HepG2 (cell line): ENCODE measurements at regions not wholly inside any gene's neighbourhood (a gene's known extent, or its start where the extent isn't known, plus 50 kb on each side); places are given as distances from the start of the nearest gene placed in this dataset.
A peak's percentile ranks its signal among the peaks of the same experiment; 100 is the strongest.

ENCODE experiments used
- E2F2 ChIP-seq: sonication (generic); formaldehyde crosslinking; IDR thresholded peaks from 2 replicates; pipeline ENCODE4 v1.4.0; 2020; ENCODE audit warnings: missing genetic modification reagents, borderline replicate concordance
- KAT2B ChIP-seq: fragments of 150-350 bp; IDR thresholded peaks from 2 replicates; pipeline ENCODE4 v1.6.1; 2014; ENCODE audit warnings: low read depth, low read length, borderline replicate concordance
- NR2F6 ChIP-seq, 2 experiments: IDR thresholded peaks; 2 replicates each; pipeline ENCODE4 v1.6.1; 2016; ENCODE audit warnings: antibody characterized with exemption in 1 of 2, mild to moderate bottlenecking in 1 of 2
- PLSCR1 ChIP-seq: sonication (generic); formaldehyde crosslinking; IDR thresholded peaks from 2 replicates; pipeline ENCODE4 v1.5.0; 2020; ENCODE audit warnings: missing genetic modification reagents, mild to moderate bottlenecking, borderline replicate concordance
- SETDB1 ChIP-seq: sonication (generic); formaldehyde crosslinking; IDR thresholded peaks from 2 replicates; pipeline ENCODE4 v1.5.1; 2020; ENCODE audit warnings: missing genetic modification reagents, mild to moderate bottlenecking, borderline replicate concordance
- SOX5 ChIP-seq: IDR thresholded peaks from 2 replicates; pipeline ENCODE4 v1.6.1; 2016; ENCODE audit warnings: borderline replicate concordance
- TRAFD1 ChIP-seq: sonication (generic); formaldehyde crosslinking; IDR thresholded peaks from 2 replicates; pipeline ENCODE4 v1.5.1; 2020; ENCODE audit warnings: missing genetic modification reagents, mild to moderate bottlenecking, borderline replicate concordance
- ZNF143 ChIP-seq: sonication (generic); formaldehyde crosslinking; IDR thresholded peaks from 2 replicates; pipeline ENCODE4 v1.4.0; 2020; ENCODE audit warnings: missing genetic modification reagents
- ZNF253 ChIP-seq: sonication (generic); formaldehyde crosslinking; IDR thresholded peaks from 2 replicates; pipeline ENCODE4 v1.8.0; 2022; ENCODE audit warnings: mild to moderate bottlenecking, missing genetic modification reagents, borderline replicate concordance
- ZNF407 ChIP-seq: sonication (generic); formaldehyde crosslinking; IDR thresholded peaks from one replicate; pipeline ENCODE4 v1.5.1; 2020; ENCODE audit warnings: mild to moderate bottlenecking, missing genetic modification reagents; ENCODE audit errors: not compliant biosample characterization
- ZNF569 ChIP-seq: sonication (generic); formaldehyde crosslinking; IDR thresholded peaks from 2 replicates; pipeline ENCODE4 v1.5.0; 2020; ENCODE audit warnings: mild to moderate bottlenecking, missing genetic modification reagents, moderate library complexity, borderline replicate concordance
- ZNF576 ChIP-seq: sonication (generic); formaldehyde crosslinking; IDR thresholded peaks from 2 replicates; pipeline ENCODE4 v1.4.0; 2020; ENCODE audit warnings: mild to moderate bottlenecking, missing genetic modification reagents
- ZNF691 ChIP-seq: sonication (generic); formaldehyde crosslinking; IDR thresholded peaks from 2 replicates; pipeline ENCODE4 v1.4.0; 2020; ENCODE audit warnings: missing genetic modification reagents, low read depth, mild to moderate bottlenecking, borderline replicate concordance
- ZNF761 ChIP-seq: sonication (generic); formaldehyde crosslinking; conservative IDR thresholded peaks from 2 replicates; pipeline ENCODE4 v1.4.0; 2020; ENCODE audit warnings: mild to moderate bottlenecking, missing genetic modification reagents

GRCh38 chr13:29923554-29924481 is 73.4 kb upstream of the UBL3 start (continued):
- no peak for TF ChIP-seq PLSCR1 (CRISPR knock-in tag)
- TF ChIP-seq ZNF253 (CRISPR knock-in tag): no peak
- TF ChIP-seq ZNF569 (CRISPR knock-in tag): no peak
- no peak for TF ChIP-seq SETDB1 (CRISPR knock-in tag)
- TF ChIP-seq ZNF407 (CRISPR knock-in tag): no peak
- TF ChIP-seq SOX5 (CRISPR knock-in tag): peak; percentile 93
- TF ChIP-seq ZNF143: peak; percentile 53; the same call in 1 of the 2 replicates
- peak; percentile 83 for TF ChIP-seq ZNF761
- no peak for TF ChIP-seq ZNF576 (CRISPR knock-in tag)
- no peak for TF ChIP-seq NR2F6 (IDR thresholded peaks at IDR 0.05)
- TF ChIP-seq NR2F6 (CRISPR knock-in tag; IDR thresholded peaks at IDR 0.05): peak; percentile 67; the same call in 1 of the 2 replicates
- TF ChIP-seq TRAFD1 (CRISPR knock-in tag): no peak
- no peak for TF ChIP-seq E2F2
- TF ChIP-seq ZNF691 (CRISPR knock-in tag): peak; percentile 92
- no peak for TF ChIP-seq KAT2B
